PC-9 (cell line): ENCODE measurements at regions not wholly inside any gene's neighbourhood (a gene's known extent, or its start where the extent isn't known, plus 50 kb on each side); places are given as distances from the start of the nearest gene placed in this dataset.

ENCODE experiments used
- BruUV-seq: library from RNA; stranded (reverse); fragments of 400-500 nt; replicated peaks from 2 replicates; lab custom pipeline; 2021; lab: Mats Ljungman, UMichigan
- CTCF ChIA-PET: fragments of 300-600 bp; sonication (Branson Sonifier 250); formaldehyde crosslinking; loops from one replicate; lab custom pipeline; 2022; ENCODE audit warnings: antibody characterized with exemption; lab: Charles Lee
- POLR2A ChIA-PET: fragments of 300-600 bp; sonication (Branson Sonifier 250); formaldehyde crosslinking; loops from one replicate; lab custom pipeline; 2022; ENCODE audit warnings: antibody characterized with exemption; ENCODE audit not compliant: unreplicated experiment; lab: Charles Lee
- DNase-seq, 2 experiments: peaks; one replicate each; pipeline versions ENCODE4 v3.0.0 to v3.0.0-alpha.2; 2015 to 2022; ENCODE audit warnings: mixed read lengths in 1 of 2
- H2AFZ ChIP-seq: fragments of 200-600 bp; sonication (generic); 2 replicates; pipeline ENCODE4 v1.8.1; 2017; ENCODE audit warnings: antibody characterized with exemption
- H3F3A ChIP-seq: fragments of 200-600 bp; sonication (generic); 2 replicates; pipeline ENCODE4 v1.8.1; 2017; ENCODE audit warnings: antibody characterized with exemption, mild to moderate bottlenecking, low read depth; ENCODE audit not compliant: insufficient read depth
- H3K27ac ChIP-seq: fragments of 200-600 bp; sonication (generic); 2 replicates; pipeline ENCODE4 v1.6.1; 2016; ENCODE audit warnings: mixed run types
- H3K27me3 ChIP-seq: fragments of 200-600 bp; sonication (generic); 2 replicates; pipeline ENCODE4 v1.6.1; 2016; ENCODE audit warnings: low read depth, mixed run types; ENCODE audit not compliant: insufficient read depth
- H3K36me3 ChIP-seq: fragments of 200-600 bp; sonication (generic); 2 replicates; pipeline ENCODE4 v1.6.1; 2016; ENCODE audit warnings: low read depth, mixed run types
- H3K4me1 ChIP-seq: fragments of 200-600 bp; sonication (generic); replicated peaks from 2 replicates; pipeline ENCODE4 v1.6.1; 2016; ENCODE audit warnings: mixed run types; ENCODE audit not compliant: insufficient read depth
- H3K4me2 ChIP-seq: fragments of 200-600 bp; sonication (generic); 2 replicates; pipeline ENCODE4 v1.6.1; 2017; ENCODE audit warnings: mixed run types
- H3K4me3 ChIP-seq: fragments of 200-600 bp; sonication (generic); 2 replicates; pipeline ENCODE4 v1.6.1; 2016; ENCODE audit warnings: mixed run types
- H3K79me2 ChIP-seq: fragments of 200-600 bp; sonication (generic); 2 replicates; pipeline ENCODE4 v1.6.1; 2017; ENCODE audit warnings: low read depth, mixed run types
- H3K9me2 ChIP-seq: fragments of 200-600 bp; sonication (generic); 2 replicates; pipeline ENCODE4 v1.8.1; 2017; ENCODE audit warnings: mild to moderate bottlenecking; ENCODE audit not compliant: insufficient read depth
- H3K9me3 ChIP-seq: fragments of 200-600 bp; sonication (generic); 2 replicates; pipeline ENCODE4 v1.8.1; 2016; ENCODE audit warnings: low read depth; ENCODE audit not compliant: insufficient read depth
- H4K20me1 ChIP-seq: fragments of 200-600 bp; sonication (generic); 2 replicates; pipeline ENCODE4 v1.8.1; 2017; ENCODE audit not compliant: insufficient read depth
- CTCF ChIP-seq: fragments of 200-600 bp; sonication (generic); conservative IDR thresholded peaks from 2 replicates; pipeline ENCODE4 v1.6.1; 2017; ENCODE audit warnings: mixed run types, antibody characterized with exemption, mild to moderate bottlenecking, moderate library complexity
- EZH2 ChIP-seq: fragments of 200-600 bp; sonication (generic); IDR thresholded peaks from 2 replicates; pipeline ENCODE4 v1.8.0; 2017; ENCODE audit warnings: antibody characterized with exemption, low read depth
- intact Hi-C: fragments of 100-400 bp; cut with micrococcal nuclease; formaldehyde crosslinking; loops from one replicate; pipeline ENCODE4 v1.10.0; 2022; ENCODE audit not compliant: unreplicated experiment

DNA sequence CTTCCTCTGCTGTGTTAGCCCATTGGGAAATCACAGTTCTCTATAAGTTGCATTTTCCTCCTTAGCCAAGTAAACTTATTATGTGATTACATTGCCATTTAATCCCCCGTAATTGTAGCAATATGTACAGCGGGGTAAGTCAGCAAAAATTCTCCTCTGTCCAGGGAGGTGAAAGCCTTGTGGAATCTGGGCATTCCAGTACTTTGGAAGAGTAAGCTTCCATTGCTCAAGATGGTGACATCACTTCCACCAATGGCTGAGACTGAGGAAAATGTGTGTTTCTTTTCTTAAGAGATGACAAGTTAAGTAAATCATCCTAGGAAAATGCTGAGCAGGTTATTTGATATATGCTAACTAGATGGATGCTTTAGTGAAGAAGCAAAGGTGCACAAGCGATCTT lies 436.7 kb downstream of the CETN3 start:
- H3K36me3 ChIP-seq = no peaks in the 10 kb centered on the region

GRCh38 chr5:89968958-89969381 lies 440.6 kb downstream of the CETN3 start:
- Histone ChIP-seq H3K27me3 (no peaks in the 10 kb centered on the region), H3F3A (no peaks in the 10 kb centered on the region), H2AFZ (no peak overlapping the region), H4K20me1 (no peaks in the 10 kb centered on the region), H3K4me2 (no peak overlapping the region), H3K36me3 (no peaks in the 10 kb centered on the region), H3K27ac (no peak overlapping the region), H3K4me1 (no peaks in the 10 kb centered on the region), H3K79me2 (no peaks in the 10 kb centered on the region), H3K9me3 (no peaks in the 10 kb centered on the region), H3K4me3 (no peak overlapping the region), H3K9me2 (no peaks in the 10 kb centered on the region; the same call in 1 of the 2 replicates)
- intact Hi-C loops = no loop called here
- no TSS peak for BruUV-seq
- DNase-seq = no peak
- no peak for TF ChIP-seq CTCF
- TF ChIP-seq EZH2 = no peak
- ChIA-PET POLR2A (interaction anchor here (0.5 kb wide), 1 partner anchor 86 kb away, joined by 4 read pairs; no protein-coding TSS in a partner anchor), CTCF (interaction anchor here (0.6 kb wide), 1 partner anchor 301 kb away, joined by 5 read pairs; no protein-coding TSS in a partner anchor)

More for the DNA sequence above, 436.7 kb downstream of the CETN3 start:
- no TSS peak for BruUV-seq
- Histone ChIP-seq H3K27ac (no peak overlapping the region), H3F3A (no peaks in the 10 kb centered on the region), H3K4me1 (no peaks in the 10 kb centered on the region), H3K4me2 (no peak overlapping the region), H3K4me3 (no peak overlapping the region), H3K79me2 (no peaks in the 10 kb centered on the region), H3K9me2 (no peaks in the 10 kb centered on the region; the same call in 1 of the 2 replicates), H3K9me3 (no peaks in the 10 kb centered on the region), H4K20me1 (no peaks in the 10 kb centered on the region), H3K27me3 (no peaks in the 10 kb centered on the region), H2AFZ (no peak overlapping the region)
- TF ChIP-seq EZH2 (no peak), CTCF (no peak)
- intact Hi-C loops = no loop called here
- no peak for DNase-seq
- POLR2A ChIA-PET = no interaction called here
- CTCF ChIA-PET = interaction anchor here (0.6 kb wide), 1 partner anchor 888 kb away, joined by 3 read pairs; no protein-coding TSS in a partner anchor

- DNase-seq = no peak
- Histone ChIP-seq H4K20me1 (no peaks in the 10 kb centered on the region), H3K9me2 (no peaks in the 10 kb centered on the region), H3K4me2 (no peak overlapping the region), H3K4me3 (no peak overlapping the region), H3F3A (no peaks in the 10 kb centered on the region), H3K4me1 (no peaks in the 10 kb centered on the region), H3K9me3 (no peaks in the 10 kb centered on the region), H3K79me2 (no peaks in the 10 kb centered on the region), H3K27me3 (no peaks in the 10 kb centered on the region), H3K36me3 (no peaks in the 10 kb centered on the region), H2AFZ (no peak overlapping the region), H3K27ac (no peak overlapping the region)
- CTCF ChIA-PET = no interaction called here
- intact Hi-C loops = no loop called here
- POLR2A ChIA-PET = no interaction called here
- TF ChIP-seq EZH2 (no peak), CTCF (no peak)
- no TSS peak for BruUV-seq
Observed at GRCh38 chr5:89967771-89968444, 441.6 kb downstream of the CETN3 start.
